Neutrophil (primary cell): ENCODE measurements at regions not wholly inside any gene's neighbourhood (a gene's known extent, or its start where the extent isn't known, plus 50 kb on each side); places are given as distances from the start of the nearest gene placed in this dataset.

Experiments used
- H3K27ac ChIP-seq: fragments of 200-600 bp; sonication (generic); 2 replicates; pipeline ENCODE4 v1.5.1; 2016; ENCODE audit warnings: mild to moderate bottlenecking, moderate library complexity
- H3K27me3 ChIP-seq: fragments of 200-600 bp; sonication (generic); 2 replicates; pipeline ENCODE4 v1.6.0; 2016; ENCODE audit warnings: mild to moderate bottlenecking
- H3K36me3 ChIP-seq: fragments of 200-600 bp; sonication (generic); 2 replicates; pipeline ENCODE4 v1.5.1; 2017
- H3K4me1 ChIP-seq, 2 experiments: fragments of 200-600 bp in 1 of 2; sonication (generic) in 1 of 2; 1 replicate in 1 of 2; 2 replicates in 1 of 2; pipeline versions ENCODE4 v1.5.1 to v1.6.1; 2013 to 2016; ENCODE audit warnings: low read depth in 1 of 2, low read length in 1 of 2, mild to moderate bottlenecking in 1 of 2, moderate library complexity in 1 of 2; ENCODE audit not compliant: control insufficient read depth in 1 of 2, insufficient read depth in 1 of 2
- H3K4me3 ChIP-seq, 2 experiments: fragments of 200-600 bp in 1 of 2; sonication (generic) in 1 of 2; 1 replicate in 1 of 2; 2 replicates in 1 of 2; pipeline ENCODE4 v1.5.1; 2013 to 2016; ENCODE audit warnings: low read depth in 1 of 2, low read length in 1 of 2, mild to moderate bottlenecking in 1 of 2, moderate library complexity in 1 of 2
- H3K9me3 ChIP-seq: fragments of 200-600 bp; sonication (generic); 2 replicates; pipeline ENCODE4 v1.5.1; 2016
- CTCF ChIP-seq: fragments of 200-600 bp; sonication (generic); IDR thresholded peaks from 2 replicates; pipeline ENCODE4 v1.5.1; 2016; ENCODE audit warnings: antibody characterized with exemption

GRCh38 chr4:164700471-164700870, 53.5 kb upstream of the SMIM31 start:
- Histone ChIP-seq H3K27ac (no peak overlapping the region), H3K9me3 (no peaks in the 10 kb centered on the region), H3K4me3 (no peak overlapping the region), H3K27me3 (no peaks in the 10 kb centered on the region), H3K4me1 (no peaks in the 10 kb centered on the region), H3K36me3 (no peaks in the 10 kb centered on the region)
- TF ChIP-seq CTCF, result no peak

- no peaks in the 10 kb centered on the region for H3K27me3 ChIP-seq
- H3K9me3 ChIP-seq, result no peaks in the 10 kb centered on the region
- H3K36me3 ChIP-seq, result no peaks in the 10 kb centered on the region
- TF ChIP-seq CTCF, result no peak
- no peaks in the 10 kb centered on the region for H3K4me1 ChIP-seq
- H3K4me3 ChIP-seq, result no peak overlapping the region
- no peak overlapping the region for H3K27ac ChIP-seq
These were observed 52.3 kb upstream of the SMIM31 start for GRCh38 chr4:164701665-164702064.
